Muscle of leg (tissue), 3 donors: ENCODE measurements at regions not wholly inside any gene's neighbourhood (a gene's known extent, or its start where the extent isn't known, plus 50 kb on each side); places are given as distances from the start of the nearest gene placed in this dataset.
A peak's percentile ranks its signal among the peaks of the same experiment; 100 is the strongest.

Experiments
- DNase-seq: peaks from one replicate; pipeline ENCODE4 v3.0.0; 2013
- H3K27ac ChIP-seq: one replicate; pipeline ENCODE4 v1.5.1; 2013; ENCODE audit warnings: mild to moderate bottlenecking, low read length, control low read depth
- H3K27me3 ChIP-seq: one replicate; pipeline ENCODE4 v1.6.1; 2013; ENCODE audit warnings: low read length; ENCODE audit not compliant: control insufficient read depth, insufficient read depth
- H3K36me3 ChIP-seq: one replicate; pipeline ENCODE4 v1.6.1; 2013; ENCODE audit warnings: low read length; ENCODE audit not compliant: control insufficient read depth, insufficient read depth
- H3K4me1 ChIP-seq: one replicate; pipeline ENCODE4 v1.6.1; 2013; ENCODE audit warnings: low read length; ENCODE audit not compliant: control insufficient read depth, insufficient read depth
- H3K4me3 ChIP-seq: one replicate; pipeline ENCODE4 v1.5.1; 2013; ENCODE audit warnings: low read length, control low read depth
- H3K9me3 ChIP-seq: replicated peaks from 2 replicates; pipeline ENCODE4 v1.6.1; 2013; ENCODE audit warnings: low read depth, low read length; ENCODE audit not compliant: control insufficient read depth
- WGBS: methylation state at CpG from one replicate; pipeline ENCODE4 v1.1.5; 2013; ENCODE audit warnings: missing lambda C conversion rate; ENCODE audit not compliant: insufficient coverage; 5-methylcytosine and 5-hydroxymethylcytosine counted together

DNA sequence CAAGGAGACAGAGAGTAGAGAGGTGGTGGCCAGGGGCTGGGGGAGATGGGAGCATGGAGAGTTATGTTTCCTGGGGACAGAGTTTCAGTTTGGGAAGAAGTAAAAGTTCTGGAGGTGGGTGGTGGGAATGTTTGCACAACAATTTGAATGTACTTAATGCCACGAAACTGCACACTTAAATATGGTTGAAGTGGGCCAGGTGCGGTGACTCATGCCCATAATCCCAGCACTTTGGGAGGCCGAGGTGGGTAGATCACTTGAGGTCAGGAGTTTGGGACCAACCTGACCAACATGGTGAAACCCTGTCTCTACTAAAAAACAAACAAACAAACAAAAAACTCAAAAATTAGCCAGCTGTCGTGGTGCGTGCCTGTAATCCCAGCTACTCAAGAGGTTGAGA lies 137.2 kb downstream of the PFKFB3 start:
- no peak overlapping the region for H3K4me3 ChIP-seq

DNA sequence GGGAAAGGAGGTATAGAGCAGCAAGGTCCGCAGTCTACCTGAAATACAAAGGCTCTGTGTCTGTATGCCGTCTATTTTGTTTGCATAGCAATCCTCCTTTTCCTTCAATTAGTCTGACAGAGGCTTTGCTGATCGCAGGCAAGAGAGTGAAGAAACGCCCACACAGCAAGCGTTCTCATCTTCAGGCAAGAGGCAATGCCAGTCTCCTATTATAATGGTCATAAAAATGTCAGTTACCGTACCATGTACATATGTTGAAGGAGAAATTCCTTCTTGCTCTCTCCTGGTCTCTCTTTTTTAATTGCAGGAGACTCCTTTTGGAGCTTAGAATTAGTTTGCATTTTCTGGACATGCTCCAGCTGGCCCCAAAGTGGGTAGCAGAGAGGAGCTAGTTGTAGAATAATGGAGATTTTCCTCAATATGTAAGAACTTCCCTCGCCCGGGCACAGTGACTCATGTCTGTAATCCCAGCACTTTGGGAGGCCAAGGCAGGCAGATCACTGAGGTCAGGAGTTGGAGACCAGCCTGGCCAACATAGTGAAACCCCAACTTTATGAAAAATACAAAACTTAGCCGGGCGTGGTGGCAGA lies 139.5 kb downstream of the PFKFB3 start:
- no peaks in the 10 kb centered on the region for H3K9me3 ChIP-seq
- peaks cover 2% of the 10 kb centered on the region for H3K4me1 ChIP-seq
- no peaks in the 10 kb centered on the region for H3K36me3 ChIP-seq

More for the DNA sequence above, 137.2 kb downstream of the PFKFB3 start:
- Histone ChIP-seq H3K4me1 (peaks cover 2% of the 10 kb centered on the region), H3K27me3 (no peaks in the 10 kb centered on the region), H3K9me3 (no peaks in the 10 kb centered on the region), H3K27ac (no peak overlapping the region), H3K36me3 (no peaks in the 10 kb centered on the region)
- WGBS, result 94% methylated on average over 3 of the region's 5 CpGs
- DNase-seq, result no peak

DNA sequence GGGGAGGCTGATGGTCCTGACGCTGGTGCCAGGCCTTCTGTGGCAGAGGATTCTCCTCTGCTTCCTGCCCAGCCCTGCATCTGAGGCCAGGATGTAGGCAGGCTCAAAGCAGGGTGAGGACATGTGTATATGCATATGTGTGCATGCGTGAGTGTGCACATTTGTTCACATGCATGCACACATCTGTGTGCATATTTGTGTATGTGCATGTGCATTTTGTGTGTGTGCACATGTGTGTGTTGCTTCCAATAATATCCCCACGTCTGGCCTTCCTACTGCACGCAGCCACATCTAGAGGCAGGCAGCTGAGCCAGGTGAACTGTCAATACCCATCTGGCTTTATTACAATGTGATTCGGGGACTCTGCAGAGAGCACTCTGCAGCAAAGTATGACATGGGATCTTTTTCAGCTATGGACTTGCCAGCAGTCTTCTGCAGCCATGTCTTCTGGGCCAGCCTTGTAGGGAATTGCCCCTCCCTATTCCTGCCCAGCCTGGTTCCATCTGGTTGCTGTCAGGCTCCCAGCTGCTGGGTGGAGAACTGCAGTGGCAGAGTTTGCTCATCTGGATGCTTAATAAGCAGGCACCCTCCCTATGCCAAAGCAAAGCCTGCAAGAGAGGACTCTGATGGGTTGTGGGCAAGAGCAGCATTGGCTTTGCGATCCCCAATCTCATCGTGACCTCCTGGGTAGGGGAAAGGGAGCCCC lies 140.7 kb downstream of the PFKFB3 start:
- no peaks in the 10 kb centered on the region for H3K36me3 ChIP-seq
- no peaks in the 10 kb centered on the region for H3K27me3 ChIP-seq
- peaks cover 2% of the 10 kb centered on the region for H3K4me1 ChIP-seq
- no peak overlapping the region for H3K27ac ChIP-seq
- peak; percentile 41 for DNase-seq
- no peaks in the 10 kb centered on the region for H3K9me3 ChIP-seq
- 80% methylated on average over 5 of the region's 7 CpGs for WGBS
- H3K4me3 ChIP-seq, result no peak overlapping the region

More for the DNA sequence above, 139.5 kb downstream of the PFKFB3 start:
- 51% methylated on average over 6 of the region's 10 CpGs for WGBS
- Histone ChIP-seq H3K27ac (no peak overlapping the region), H3K4me3 (no peak overlapping the region), H3K27me3 (no peaks in the 10 kb centered on the region)
- no peak for DNase-seq

DNA sequence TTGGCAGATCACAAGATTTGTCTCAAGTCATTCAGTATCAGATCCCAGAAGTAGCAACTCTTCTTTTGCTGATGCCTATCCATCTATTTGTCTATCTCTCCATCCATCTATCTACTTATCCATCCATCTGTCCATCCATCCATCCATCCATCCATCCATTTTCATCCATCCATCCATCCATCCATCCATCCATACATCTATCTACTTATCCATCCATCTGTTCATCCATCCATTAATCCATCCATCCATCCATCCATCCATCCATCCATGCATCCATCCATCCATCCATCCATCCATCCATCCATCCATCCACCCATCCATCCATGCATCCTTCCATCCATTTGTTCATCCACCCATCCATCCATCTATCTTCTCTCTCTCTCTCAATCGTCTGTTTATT lies 142.7 kb downstream of the PFKFB3 start:
- Histone ChIP-seq H3K36me3 (no peaks in the 10 kb centered on the region), H3K27ac (no peak overlapping the region), H3K4me1 (peaks cover 2% of the 10 kb centered on the region), H3K27me3 (no peaks in the 10 kb centered on the region), H3K4me3 (no peak overlapping the region), H3K9me3 (no peaks in the 10 kb centered on the region)
- no CpG with 5 or more reads among the region's 1 CpG for WGBS
- no peak for DNase-seq

DNA sequence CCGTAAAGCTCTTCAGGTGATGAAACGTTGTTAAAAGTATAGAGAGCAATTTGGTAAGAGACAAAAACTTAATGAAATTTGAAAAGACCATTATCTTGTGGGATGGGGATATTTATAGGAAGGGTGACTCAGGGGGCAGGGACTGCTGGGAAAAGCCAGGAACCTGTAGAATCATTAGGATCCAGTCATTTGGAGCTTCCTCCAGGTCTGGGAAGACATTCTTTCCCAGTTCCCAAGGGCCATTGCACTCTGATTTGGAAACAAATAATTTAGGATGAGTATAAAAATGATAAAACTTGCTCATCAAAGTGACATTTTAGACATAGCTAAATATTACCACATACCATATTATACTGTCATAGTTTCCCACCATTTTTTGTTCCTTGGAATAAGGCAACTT lies 143.9 kb downstream of the PFKFB3 start:
- Histone ChIP-seq H3K4me3 (no peak overlapping the region), H3K27ac (no peak overlapping the region), H3K9me3 (no peaks in the 10 kb centered on the region), H3K4me1 (peaks cover 2% of the 10 kb centered on the region), H3K27me3 (no peaks in the 10 kb centered on the region), H3K36me3 (no peaks in the 10 kb centered on the region)
- 84% methylated on average over 2 of the region's 2 CpGs for WGBS
- DNase-seq, result no peak

GRCh38 chr10:6347391-6347951 lies 144.7 kb downstream of the PFKFB3 start:
- DNase-seq, result no peak
- Histone ChIP-seq H3K36me3 (no peaks in the 10 kb centered on the region), H3K4me1 (peaks cover 2% of the 10 kb centered on the region), H3K4me3 (no peak overlapping the region), H3K27me3 (no peaks in the 10 kb centered on the region), H3K27ac (no peak overlapping the region), H3K9me3 (no peaks in the 10 kb centered on the region)
- 71% methylated on average over 9 of the region's 13 CpGs for WGBS

GRCh38 chr10:6348096-6348874 lies 145.6 kb downstream of the PFKFB3 start:
- no peak overlapping the region for H3K4me3 ChIP-seq
- peak; percentile 33 for DNase-seq

GRCh38 chr10:6349846-6350535 lies 147.3 kb downstream of the PFKFB3 start:
- no peaks in the 10 kb centered on the region for H3K4me1 ChIP-seq
- no peak for DNase-seq
- H3K9me3 ChIP-seq, result no peaks in the 10 kb centered on the region
- H3K27ac ChIP-seq, result no peak overlapping the region
- H3K27me3 ChIP-seq, result no peaks in the 10 kb centered on the region
- WGBS, result 92% methylated on average over 8 of the region's 8 CpGs
- H3K4me3 ChIP-seq, result no peak overlapping the region
- H3K36me3 ChIP-seq, result no peaks in the 10 kb centered on the region

More at GRCh38 chr10:6348096-6348874, 145.6 kb downstream of the PFKFB3 start:
- no peak overlapping the region for H3K27ac ChIP-seq
- peaks cover 2% of the 10 kb centered on the region for H3K4me1 ChIP-seq
- H3K9me3 ChIP-seq, result no peaks in the 10 kb centered on the region
- 44% methylated on average over 6 of the region's 16 CpGs for WGBS
- H3K36me3 ChIP-seq, result no peaks in the 10 kb centered on the region
- no peaks in the 10 kb centered on the region for H3K27me3 ChIP-seq

DNA sequence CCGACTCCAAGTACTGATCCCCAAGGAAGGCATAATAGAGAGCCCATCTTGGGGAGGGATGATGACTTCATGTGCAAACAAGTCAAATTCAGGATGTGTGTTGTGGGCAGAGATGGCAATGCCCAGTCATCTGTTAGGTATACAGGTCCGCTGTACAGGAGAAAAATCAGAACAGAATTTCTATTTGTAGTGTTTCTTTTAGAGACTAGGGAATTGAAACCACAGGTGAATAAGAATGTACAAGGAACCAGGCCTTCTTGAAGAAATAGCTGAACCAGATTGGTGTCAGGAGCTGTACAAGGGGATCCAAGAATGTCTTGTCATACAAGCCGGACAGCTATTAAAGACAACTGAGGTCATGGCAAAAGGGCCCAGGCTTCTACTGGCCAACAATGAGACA lies 147.9 kb downstream of the PFKFB3 start:
- Histone ChIP-seq H3K27ac (no peak overlapping the region), H3K4me1 (no peaks in the 10 kb centered on the region), H3K27me3 (no peaks in the 10 kb centered on the region), H3K4me3 (no peak overlapping the region), H3K36me3 (no peaks in the 10 kb centered on the region), H3K9me3 (peaks cover 2% of the 10 kb centered on the region)
- no peak for DNase-seq
- WGBS, result 100% methylated on average over 2 of the region's 3 CpGs
